ENCODE measurements at regions not wholly inside any gene's neighbourhood (a gene's known extent, or its start where the extent isn't known, plus 50 kb on each side); places are given as distances from the start of the nearest gene placed in this dataset.

DNA sequence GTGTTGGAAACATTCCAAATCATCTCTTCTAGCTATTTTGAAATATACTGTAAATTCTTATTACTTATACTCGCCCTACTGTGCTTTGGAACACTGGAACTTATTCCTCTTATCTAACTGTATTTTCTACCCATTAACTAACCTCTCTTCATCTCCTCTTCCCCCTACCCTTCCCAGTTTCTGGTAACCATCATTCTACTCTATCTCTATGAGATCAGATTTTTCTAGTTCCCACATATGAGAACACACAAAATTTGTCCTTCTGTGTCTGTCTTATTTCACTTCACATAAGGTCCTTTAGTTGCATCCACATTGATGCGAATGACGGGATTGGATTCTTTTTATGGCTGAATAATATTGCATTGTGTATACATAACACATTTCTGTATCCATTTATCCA is 1003.8 kb upstream of the INTU start:
- DNase-seq (ENCODE audit: low read depth) = no peak

DNA sequence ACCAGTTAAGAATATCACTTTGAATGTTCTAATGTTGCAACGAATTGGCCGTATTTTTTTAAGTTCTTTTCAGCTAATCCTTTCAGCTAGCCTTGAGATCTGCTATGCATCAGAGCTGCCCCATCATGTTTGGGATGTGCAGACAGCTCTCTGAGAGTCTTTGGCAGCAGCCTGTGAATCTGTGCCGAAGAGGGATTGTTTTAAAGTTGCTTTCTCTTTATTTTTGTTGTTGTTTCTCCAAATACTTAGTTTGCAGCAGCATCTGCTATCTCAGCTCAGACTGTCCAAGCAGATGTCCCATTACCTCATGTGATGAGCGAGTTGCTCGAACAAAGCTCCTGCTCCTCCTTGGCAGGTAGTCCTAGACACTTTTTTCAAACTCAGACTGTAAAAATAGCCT is 1002.5 kb upstream of the INTU start:
- no peak for TF ChIP-seq CTCF (IDR thresholded peaks at IDR 0.05; ENCODE audit: insufficient read depth, low read depth, low read length, missing control alignments)
- no peak overlapping the region for H3K4me3 ChIP-seq (ENCODE audit: low read depth, low read length)
- no peak for DNase-seq (ENCODE audit: low read depth)

More for the DNA sequence above, 1003.8 kb upstream of the INTU start:
- TF ChIP-seq CTCF (IDR thresholded peaks at IDR 0.05; ENCODE audit: insufficient read depth, low read depth, low read length, missing control alignments) = no peak
- no peak overlapping the region for H3K4me3 ChIP-seq (ENCODE audit: low read depth, low read length)

GRCh38 chr4:126633306-126633705 is 999.5 kb upstream of the INTU start:
- DNase-seq (ENCODE audit: low read depth) = no peak
- TF ChIP-seq CTCF (IDR thresholded peaks at IDR 0.05; ENCODE audit: insufficient read depth, low read depth, low read length, missing control alignments) = no peak
- no peak overlapping the region for H3K4me3 ChIP-seq (ENCODE audit: low read depth, low read length)

- TF ChIP-seq CTCF (IDR thresholded peaks at IDR 0.05; ENCODE audit: insufficient read depth, low read depth, low read length, missing control alignments) = no peak
- no peak overlapping the region for H3K4me3 ChIP-seq (ENCODE audit: low read depth, low read length)
Observed at GRCh38 chr4:126637706-126638105, 995.1 kb upstream of the INTU start.

DNA sequence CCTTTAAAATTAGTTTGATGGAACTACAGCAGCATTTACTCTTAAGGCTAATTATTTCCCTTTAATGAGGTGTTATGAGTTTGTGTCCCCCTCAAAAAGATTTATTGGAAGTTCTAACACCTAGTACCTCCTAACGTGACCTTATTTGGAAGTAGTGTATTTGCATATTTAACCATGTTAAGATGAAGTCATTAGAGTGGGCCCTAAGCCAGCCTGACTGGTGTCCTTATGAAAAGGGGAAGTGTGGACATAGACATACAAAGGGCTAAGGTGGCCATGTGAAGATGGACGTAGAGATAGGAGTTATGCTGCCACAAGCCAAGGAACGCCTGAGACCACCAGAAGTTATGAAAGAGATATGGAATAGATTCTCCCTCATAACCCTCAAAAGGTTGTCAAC is 985.4 kb upstream of the INTU start:
- no peak for DNase-seq (ENCODE audit: low read depth)
- no peak overlapping the region for H3K4me3 ChIP-seq (ENCODE audit: low read depth, low read length)
- no peak for TF ChIP-seq CTCF (IDR thresholded peaks at IDR 0.05; ENCODE audit: insufficient read depth, low read depth, low read length, missing control alignments)

More at GRCh38 chr4:126637706-126638105, 995.1 kb upstream of the INTU start:
- no peak for DNase-seq (ENCODE audit: low read depth)

DNA sequence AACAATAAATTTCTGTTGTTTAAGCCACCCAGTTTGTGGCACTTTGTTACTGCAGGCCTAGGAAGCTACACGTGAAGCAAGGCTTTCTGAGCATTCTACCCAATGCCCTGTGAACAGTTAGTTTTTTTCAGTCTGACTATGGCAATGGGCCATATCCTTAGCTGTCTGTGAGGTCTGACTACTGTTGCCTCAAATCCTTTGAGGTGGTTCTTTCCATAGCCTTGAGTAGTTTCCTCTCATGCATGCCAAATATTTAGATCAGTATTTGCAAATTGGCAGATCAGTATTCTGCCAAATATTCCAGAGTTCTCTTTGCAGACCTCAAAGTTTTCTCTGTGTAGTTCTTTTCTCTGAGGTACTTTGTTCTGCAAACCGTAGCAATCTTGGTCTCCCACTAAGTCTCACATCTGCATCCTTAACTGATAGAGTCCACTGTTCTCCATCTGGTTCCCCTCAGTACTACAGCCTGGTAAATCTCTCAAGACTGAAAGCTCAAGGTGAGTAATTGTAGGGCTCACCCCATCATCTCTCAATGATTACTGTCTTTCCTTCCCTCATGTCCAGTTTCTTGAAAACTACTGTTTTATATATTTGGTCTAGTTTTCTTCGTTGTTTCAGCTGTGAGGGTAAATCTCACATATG is 984.9 kb upstream of the INTU start:
- no peak for DNase-seq (ENCODE audit: low read depth)
- no peak overlapping the region for H3K4me3 ChIP-seq (ENCODE audit: low read depth, low read length)
- no peak for TF ChIP-seq CTCF (IDR thresholded peaks at IDR 0.05; ENCODE audit: insufficient read depth, low read depth, low read length, missing control alignments)

DNA sequence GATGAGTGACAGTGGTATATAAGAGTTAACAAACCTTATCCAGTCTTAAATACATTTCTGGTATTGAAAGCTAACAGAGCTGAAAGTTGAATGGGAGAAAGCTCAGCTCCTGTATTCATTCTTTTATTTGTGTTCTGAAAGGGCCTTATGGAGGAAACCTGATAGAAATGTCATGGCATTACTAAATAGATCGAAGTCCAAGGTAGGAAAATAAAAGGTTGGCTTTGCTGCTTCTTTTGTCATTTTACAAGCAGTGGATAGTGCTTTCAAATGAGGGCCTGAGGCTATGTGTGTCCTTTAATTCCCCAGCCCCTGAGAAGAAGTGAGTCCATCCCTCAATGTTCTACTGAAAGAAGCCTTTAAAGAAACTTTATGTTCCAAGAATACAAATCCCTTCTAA is 974.3 kb upstream of the INTU start:
- no peak for DNase-seq (ENCODE audit: low read depth)
- TF ChIP-seq CTCF (IDR thresholded peaks at IDR 0.05; ENCODE audit: insufficient read depth, low read depth, low read length, missing control alignments) = no peak
- H3K4me3 ChIP-seq (ENCODE audit: low read depth, low read length) = no peak overlapping the region

All from GM12865 (cell line).